HepG2 (cell line): ENCODE measurements at regions not wholly inside any gene's neighbourhood (a gene's known extent, or its start where the extent isn't known, plus 50 kb on each side); places are given as distances from the start of the nearest gene placed in this dataset.

Experiments
- ATAC-seq: fragments of 200-7000 bp; cut with Tn5 transposase; 3 replicates; pipeline ENCODE4 v1.9.1; 2020; ENCODE audit warnings: mild to moderate bottlenecking, moderate library complexity
- BruUV-seq: library from RNA; stranded (reverse); fragments of 400-500 nt; replicated peaks from 2 replicates; lab custom pipeline; 2021; lab: Mats Ljungman, UMichigan
- CTCF ChIA-PET: fragments of 300-600 bp; formaldehyde crosslinking; extraction: SDS; loops from one replicate; lab custom pipeline; 2021; ENCODE audit warnings: low total read pairs, inconsistent platforms, low intra/inter-chr PET ratio; lab: Yijun Ruan, JAX
- POLR2A ChIA-PET: fragments of 350-600 bp; sonication (Branson Sonifier 250); formaldehyde crosslinking; loops from one replicate; lab custom pipeline; 2020; ENCODE audit warnings: antibody characterized with exemption, inconsistent platforms; lab: Yijun Ruan, JAX
- DNase-seq: peaks from one replicate; pipeline ENCODE4 v3.0.0-alpha.2; 2015; ENCODE audit warnings: low spot score
- FAIRE-seq: peaks from 3 replicates; lab custom pipeline; 2011; peaks lifted over from hg19 to GRCh38; lab: Jason Lieb, UNC
- H2AFZ ChIP-seq: one replicate; pipeline ENCODE4 v1.6.1; 2011; ENCODE audit warnings: low read length, inconsistent platforms
- H3K27ac ChIP-seq: fragments of 300-600 bp; 3 replicates; pipeline ENCODE4 v1.8.0; 2011; ENCODE audit warnings: mixed run types, mild to moderate bottlenecking, mixed read lengths, low read length, inconsistent platforms; ENCODE audit not compliant: insufficient read depth; ENCODE audit errors: extremely low read length
- H3K27me3 ChIP-seq, 2 experiments: fragments of 200-600 bp in 1 of 2; 2 replicates in 1 of 2; 3 replicates in 1 of 2; pipeline versions ENCODE4 v1.6.0 to v1.8.0; 2011; ENCODE audit warnings: low read length in 2 of 2, mild to moderate bottlenecking in 2 of 2, moderate library complexity in 2 of 2, inconsistent platforms in 1 of 2; ENCODE audit not compliant: insufficient read depth in 2 of 2, control insufficient read depth in 1 of 2
- H3K36me3 ChIP-seq, 2 experiments: fragments of 200-600 bp in 1 of 2; replicated peaks in 1 of 2; 2 replicates in 1 of 2; 3 replicates in 1 of 2; pipeline versions ENCODE4 v1.5.1 to v1.8.0; 2011; ENCODE audit warnings: low read length in 2 of 2, inconsistent platforms in 1 of 2; ENCODE audit not compliant: insufficient read depth in 2 of 2, control insufficient read depth in 1 of 2
- H3K4me1 ChIP-seq: 2 replicates; pipeline ENCODE4 v1.5.1; 2012; ENCODE audit warnings: low read length, inconsistent platforms; ENCODE audit not compliant: insufficient read depth
- H3K4me2 ChIP-seq: 2 replicates; pipeline ENCODE4 v1.6.0; 2011; ENCODE audit warnings: low read depth, low read length, inconsistent platforms
- H3K4me3 ChIP-seq, 3 experiments: fragments of 200-600 bp in 1 of 3; sonication (generic), shearing (Covaris generic) in 1 of 3; replicated peaks in 1 of 3; 2 replicates each; pipeline ENCODE4 v1.5.1; 2011 to 2016; ENCODE audit warnings: low read length in 3 of 3, inconsistent platforms in 2 of 3, low read depth in 2 of 3, mild to moderate bottlenecking in 2 of 3, control low read depth in 1 of 3, mixed read lengths in 1 of 3; ENCODE audit not compliant: insufficient read depth in 1 of 3
- H3K79me2 ChIP-seq: one replicate; pipeline ENCODE4 v1.6.1; 2011; ENCODE audit warnings: low read length, inconsistent platforms; ENCODE audit not compliant: insufficient read depth
- H3K9ac ChIP-seq: 2 replicates; pipeline ENCODE4 v1.6.0; 2011; ENCODE audit warnings: mild to moderate bottlenecking, low read depth, low read length, inconsistent platforms; ENCODE audit not compliant: insufficient read depth
- H3K9me3 ChIP-seq: 2 replicates; pipeline ENCODE4 v1.5.1; 2012; ENCODE audit warnings: mild to moderate bottlenecking, low read length
- H4K20me1 ChIP-seq: 2 replicates; pipeline ENCODE4 v1.6.0; 2011; ENCODE audit warnings: inconsistent platforms, mild to moderate bottlenecking, low read length, moderate library complexity; ENCODE audit not compliant: insufficient read depth
- ATF7 ChIP-seq, 2 experiments: fragments of 450-650 bp in 1 of 2; sonication (generic) in 1 of 2; formaldehyde crosslinking in 1 of 2; IDR thresholded peaks; 2 replicates each; pipeline versions ENCODE4 v1.4.0 to v1.6.1; 2016 to 2020; ENCODE audit warnings: antibody characterized with exemption in 1 of 2, mild to moderate bottlenecking in 1 of 2, missing genetic modification reagents in 1 of 2
- CBFB ChIP-seq: sonication (generic); formaldehyde crosslinking; IDR thresholded peaks from 2 replicates; pipeline ENCODE4 v1.4.0; 2020; ENCODE audit warnings: missing genetic modification reagents
- CREB1 ChIP-seq, 2 experiments: fragments of 450-650 bp in 1 of 2; IDR thresholded peaks; 2 replicates each; pipeline ENCODE4 v1.6.1; 2016 to 2017; ENCODE audit warnings: control low read depth in 1 of 2, mild to moderate bottlenecking in 1 of 2, missing compliant biosample characterization in 1 of 2, missing genetic modification characterization in 1 of 2
- JUNB ChIP-seq: sonication (generic); formaldehyde crosslinking; IDR thresholded peaks from 2 replicates; pipeline ENCODE4 v1.8.0; 2022; ENCODE audit warnings: missing genetic modification reagents, mild to moderate bottlenecking, borderline replicate concordance
- PRDM15 ChIP-seq: sonication (generic); formaldehyde crosslinking; IDR thresholded peaks from 2 replicates; pipeline ENCODE4 v1.4.0; 2020; ENCODE audit warnings: missing genetic modification reagents
- ZBTB7A ChIP-seq: sonication (generic); formaldehyde crosslinking; IDR thresholded peaks from 2 replicates; pipeline ENCODE4 v1.8.0; 2022; ENCODE audit warnings: mild to moderate bottlenecking, missing genetic modification reagents
- ZMAT3 ChIP-seq: sonication (generic); formaldehyde crosslinking; conservative IDR thresholded peaks from 2 replicates; pipeline ENCODE4 v1.7.0; 2021; ENCODE audit warnings: missing genetic modification reagents
- ZNF589 ChIP-seq: sonication (generic); formaldehyde crosslinking; conservative IDR thresholded peaks from 2 replicates; pipeline ENCODE4 v1.8.0; 2022; ENCODE audit warnings: mild to moderate bottlenecking, moderate library complexity, missing genetic modification reagents
- WGBS: methylation state at CpG from one replicate; pipeline ENCODE4 v1.1.6; 2017; ENCODE audit warnings: low lambda C conversion rate; 5-methylcytosine and 5-hydroxymethylcytosine counted together
- in situ Hi-C: cut with HindIII; loops from 2 replicates; pipeline ENCODE4 v1.10.0; 2017; ENCODE audit warnings: low pct_unique_long_range_greater_than_20kb; ENCODE audit not compliant: extremely low pct_ligation_motif_present
- intact Hi-C: fragments of 100-400 bp; cut with micrococcal nuclease; formaldehyde crosslinking; loops from one replicate; pipeline ENCODE4 v1.10.0; 2022; ENCODE audit not compliant: unreplicated experiment
- TF ChIP-seq, protein P1 (sequence below): sonication (generic); formaldehyde crosslinking; IDR thresholded peaks from 2 replicates; pipeline ENCODE4 v1.4.0; 2020; ENCODE audit warnings: missing genetic modification reagents, borderline replicate concordance

DNA sequence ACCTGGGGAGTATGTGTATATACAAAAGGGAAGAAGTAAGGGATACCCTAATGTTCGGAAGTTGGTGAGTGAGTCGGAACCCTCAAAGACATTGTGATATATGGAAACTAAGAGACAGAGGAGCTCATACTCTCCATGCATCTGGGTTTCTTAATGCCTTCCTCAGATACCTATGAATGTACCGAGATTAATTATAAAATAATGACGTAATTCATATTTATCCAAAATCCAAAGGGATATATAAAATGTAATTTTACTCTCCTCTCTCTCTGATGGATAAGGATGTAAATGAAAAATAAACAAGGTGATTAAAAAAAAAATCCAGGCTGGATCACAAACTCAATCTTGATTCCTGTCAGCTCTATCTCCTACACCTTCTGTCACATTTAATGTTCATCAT, 275.9 kb upstream of the FAM241A start:
- intact Hi-C loops, result no loop called here
- FAIRE-seq, result no peak
- H3K36me3 ChIP-seq, result no peaks in the 10 kb centered on the region
- POLR2A ChIA-PET, result no interaction called here
- H3K4me1 ChIP-seq, result no peaks in the 10 kb centered on the region
- H4K20me1 ChIP-seq, result no peaks in the 10 kb centered on the region
- no TSS peak for BruUV-seq
- TF ChIP-seq CREB1 (IDR thresholded peaks at IDR 0.05), result 0 out of 2 replicates have a peak, but pooled peaks have one; percentile 13
- TF ChIP-seq CREB1 (CRISPR knock-in tag; IDR thresholded peaks at IDR 0.05), result no peak
- no peak for TF ChIP-seq ZBTB7A (CRISPR knock-in tag)
- TF ChIP-seq ATF7 (IDR thresholded peaks at IDR 0.05), result peak; percentile 96
- no peak for TF ChIP-seq ATF7 (CRISPR knock-in tag; IDR thresholded peaks at IDR 0.05)
- TF ChIP-seq, all 625 proteins: peak for 2
- in situ Hi-C loops, result no loop called here
- ATAC-seq, result no peak
- Histone ChIP-seq H3K9me3 (no peaks in the 10 kb centered on the region), H3K4me3 (no peak overlapping the region), H2AFZ (no peak overlapping the region), H3K27ac (no peak overlapping the region), H3K79me2 (no peaks in the 10 kb centered on the region), H3K9ac (no peak overlapping the region), H3K4me2 (no peak overlapping the region), H3K27me3 (no peaks in the 10 kb centered on the region)
- CTCF ChIA-PET, result no interaction called here
- no peak for DNase-seq
- 45% methylated on average over 4 of the region's 4 CpGs for WGBS

DNA sequence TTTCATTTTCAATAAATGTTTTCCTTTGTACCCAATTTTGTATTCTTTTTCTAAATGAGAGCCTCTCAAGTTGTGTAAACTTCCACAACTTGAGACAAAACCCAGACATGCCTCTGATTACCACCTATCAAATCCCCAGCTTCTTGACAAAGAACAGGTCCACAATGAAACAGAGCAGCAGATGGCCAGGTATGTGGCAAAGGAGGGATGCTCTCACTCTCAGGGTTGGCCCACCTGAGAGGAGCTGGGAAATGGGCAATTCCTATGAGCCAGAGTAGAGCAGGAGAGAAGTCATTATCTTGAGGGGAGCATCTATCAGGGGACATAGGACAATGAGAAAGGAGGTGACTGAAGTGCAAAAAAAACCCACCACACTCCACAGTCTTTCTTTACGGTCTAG, 273.5 kb upstream of the FAM241A start:
- intact Hi-C loops, result no loop called here
- no peak overlapping the region for H2AFZ ChIP-seq
- H3K27me3 ChIP-seq, result no peaks in the 10 kb centered on the region
- no peak for ATAC-seq
- H3K9me3 ChIP-seq, result no peaks in the 10 kb centered on the region
- H3K4me2 ChIP-seq, result no peak overlapping the region
- DNase-seq, result no peak
- no peaks in the 10 kb centered on the region for H4K20me1 ChIP-seq
- H3K4me1 ChIP-seq, result no peaks in the 10 kb centered on the region
- no peak for TF ChIP-seq ZMAT3 (CRISPR knock-in tag)
- no peak for TF ChIP-seq CBFB (CRISPR knock-in tag)
- TF ChIP-seq, protein P1, sequence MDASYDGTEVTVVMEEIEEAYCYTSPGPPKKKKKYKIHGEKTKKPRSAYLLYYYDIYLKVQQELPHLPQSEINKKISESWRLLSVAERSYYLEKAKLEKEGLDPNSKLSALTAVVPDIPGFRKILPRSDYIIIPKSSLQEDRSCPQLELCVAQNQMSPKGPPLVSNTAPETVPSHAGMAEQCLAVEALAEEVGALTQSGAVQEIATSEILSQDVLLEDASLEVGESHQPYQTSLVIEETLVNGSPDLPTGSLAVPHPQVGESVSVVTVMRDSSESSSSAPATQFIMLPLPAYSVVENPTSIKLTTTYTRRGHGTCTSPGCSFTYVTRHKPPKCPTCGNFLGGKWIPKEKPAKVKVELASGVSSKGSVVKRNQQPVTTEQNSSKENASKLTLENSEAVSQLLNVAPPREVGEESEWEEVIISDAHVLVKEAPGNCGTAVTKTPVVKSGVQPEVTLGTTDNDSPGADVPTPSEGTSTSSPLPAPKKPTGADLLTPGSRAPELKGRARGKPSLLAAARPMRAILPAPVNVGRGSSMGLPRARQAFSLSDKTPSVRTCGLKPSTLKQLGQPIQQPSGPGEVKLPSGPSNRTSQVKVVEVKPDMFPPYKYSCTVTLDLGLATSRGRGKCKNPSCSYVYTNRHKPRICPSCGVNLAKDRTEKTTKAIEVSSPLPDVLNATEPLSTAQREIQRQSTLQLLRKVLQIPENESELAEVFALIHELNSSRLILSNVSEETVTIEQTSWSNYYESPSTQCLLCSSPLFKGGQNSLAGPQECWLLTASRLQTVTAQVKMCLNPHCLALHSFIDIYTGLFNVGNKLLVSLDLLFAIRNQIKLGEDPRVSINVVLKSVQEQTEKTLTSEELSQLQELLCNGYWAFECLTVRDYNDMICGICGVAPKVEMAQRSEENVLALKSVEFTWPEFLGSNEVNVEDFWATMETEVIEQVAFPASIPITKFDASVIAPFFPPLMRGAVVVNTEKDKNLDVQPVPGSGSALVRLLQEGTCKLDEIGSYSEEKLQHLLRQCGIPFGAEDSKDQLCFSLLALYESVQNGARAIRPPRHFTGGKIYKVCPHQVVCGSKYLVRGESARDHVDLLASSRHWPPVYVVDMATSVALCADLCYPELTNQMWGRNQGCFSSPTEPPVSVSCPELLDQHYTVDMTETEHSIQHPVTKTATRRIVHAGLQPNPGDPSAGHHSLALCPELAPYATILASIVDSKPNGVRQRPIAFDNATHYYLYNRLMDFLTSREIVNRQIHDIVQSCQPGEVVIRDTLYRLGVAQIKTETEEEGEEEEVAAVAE, result no peak
- no peak for TF ChIP-seq JUNB
- no peak for TF ChIP-seq ZNF589 (CRISPR knock-in tag)
- no peak for TF ChIP-seq PRDM15 (CRISPR knock-in tag)
- no peak for FAIRE-seq
- no peaks in the 10 kb centered on the region for H3K36me3 ChIP-seq
- H3K4me3 ChIP-seq, result no peak overlapping the region
- H3K9ac ChIP-seq, result no peak overlapping the region
- no peaks in the 10 kb centered on the region for H3K79me2 ChIP-seq
- in situ Hi-C loops, result no loop called here
- no peak overlapping the region for H3K27ac ChIP-seq
- ChIA-PET CTCF (no interaction called here), POLR2A (no interaction called here)
- 0% methylated on average over 1 of the region's 1 CpG for WGBS
- no TSS peak for BruUV-seq
